ENCODE measurements at regions not wholly inside any gene's neighbourhood (a gene's known extent, or its start where the extent isn't known, plus 50 kb on each side); places are given as distances from the start of the nearest gene placed in this dataset.

GRCh38 chr21:14750041-14750440 lies 203.9 kb upstream of the SAMSN1 start:
- TF ChIP-seq SUZ12 (IDR thresholded peaks at IDR 0.05; ENCODE audit: extremely low read depth, insufficient read depth, insufficient read length) (no peak), ZNF274 (IDR thresholded peaks at IDR 0.05; ENCODE audit: low read depth, low read length) (no peak)
